H1 (cell line): ENCODE measurements at regions not wholly inside any gene's neighbourhood (a gene's known extent, or its start where the extent isn't known, plus 50 kb on each side); places are given as distances from the start of the nearest gene placed in this dataset.

ENCODE experiments used
- ATF2 ChIP-seq: IDR thresholded peaks from 2 replicates; pipeline ENCODE4 v1.6.1; 2012; ENCODE audit warnings: low read length, inconsistent platforms
- EZH2 ChIP-seq: fragments of 200-600 bp; sonication (generic); IDR thresholded peaks from 2 replicates; pipeline ENCODE4 v1.7.1; 2012; ENCODE audit warnings: low read depth, mild to moderate bottlenecking, moderate library complexity, low read length, inconsistent platforms; ENCODE audit not compliant: severe bottlenecking
- GABPA ChIP-seq: IDR thresholded peaks from 2 replicates; pipeline ENCODE4 v1.6.1; 2011; ENCODE audit warnings: mild to moderate bottlenecking, low read length, moderate library complexity, borderline replicate concordance; ENCODE audit not compliant: insufficient read depth
- POLR2A ChIP-seq, 2 experiments: IDR thresholded peaks; 1 replicate in 1 of 2; 2 replicates in 1 of 2; pipeline ENCODE4 v1.6.1; 2011; ENCODE audit warnings: low read depth in 2 of 2, low read length in 2 of 2, mild to moderate bottlenecking in 2 of 2; ENCODE audit errors: control extremely low read depth in 1 of 2
- POU5F1 ChIP-seq: IDR thresholded peaks from 2 replicates; pipeline ENCODE4 v1.6.1; 2011; ENCODE audit warnings: low read depth, mild to moderate bottlenecking, low read length, moderate library complexity
- RFX5 ChIP-seq: IDR thresholded peaks from 2 replicates; pipeline ENCODE4 v1.6.1; 2011; ENCODE audit warnings: low read depth, low read length, improper control_type of control experiment, borderline replicate concordance
- SRF ChIP-seq: IDR thresholded peaks from 2 replicates; pipeline ENCODE4 v1.6.1; 2011; ENCODE audit warnings: mild to moderate bottlenecking, low read depth, low read length, moderate library complexity

GRCh38 chr7:49639808-49640207 is 133.6 kb upstream of the VWC2 start:
- TF ChIP-seq SRF (no peak), RFX5 (no peak), GABPA (no peak), POLR2A (IDR thresholded peaks at IDR 0.05; ENCODE audit: control extremely low read depth in 1 of 2, low read depth in 2 of 2, low read length in 2 of 2) (no peak), POU5F1 (no peak), EZH2 (no peak), ATF2 (no peak)
